Effector memory CD8-positive, alpha-beta T cell (primary cell): ENCODE measurements at regions not wholly inside any gene's neighbourhood (a gene's known extent, or its start where the extent isn't known, plus 50 kb on each side); places are given as distances from the start of the nearest gene placed in this dataset.

Experiments
- ATAC-seq: fragments of 150-1000 bp; cut with Tn5 transposase; replicated peaks from 2 replicates; pipeline ENCODE4 v1.10.0; 2021; ENCODE audit warnings: mild to moderate bottlenecking, moderate library complexity
- DNase-seq, 3 experiments: peaks; one replicate each; pipeline ENCODE4 v3.0.0; 2021
- H3K27ac Mint-ChIP-seq, 2 donors: one replicate each; pipeline ENCODE4 v1.8.0; 2022; ENCODE audit warnings: mild to moderate bottlenecking in 2 of 2, mixed read lengths in 2 of 2, moderate library complexity in 2 of 2
- H3K27me3 Mint-ChIP-seq, 2 donors: one replicate each; pipeline ENCODE4 v1.8.0; 2022; ENCODE audit warnings: mixed read lengths in 2 of 2
- H3K36me3 Mint-ChIP-seq: one replicate; pipeline ENCODE4 v1.8.0; 2022; ENCODE audit warnings: mild to moderate bottlenecking, moderate library complexity, mixed read lengths; ENCODE audit not compliant: insufficient read depth
- H3K4me1 Mint-ChIP-seq, 2 donors: one replicate each; pipeline ENCODE4 v1.8.0; 2022; ENCODE audit warnings: low read depth in 2 of 2, mixed read lengths in 2 of 2
- H3K4me3 Mint-ChIP-seq, 2 donors: one replicate each; pipeline ENCODE4 v1.8.0; 2022; ENCODE audit warnings: mild to moderate bottlenecking in 2 of 2, mixed read lengths in 2 of 2, moderate library complexity in 2 of 2
- H3K9me3 Mint-ChIP-seq, 2 donors: one replicate each; pipeline ENCODE4 v1.8.0; 2022; ENCODE audit warnings: mixed read lengths in 2 of 2

DNA sequence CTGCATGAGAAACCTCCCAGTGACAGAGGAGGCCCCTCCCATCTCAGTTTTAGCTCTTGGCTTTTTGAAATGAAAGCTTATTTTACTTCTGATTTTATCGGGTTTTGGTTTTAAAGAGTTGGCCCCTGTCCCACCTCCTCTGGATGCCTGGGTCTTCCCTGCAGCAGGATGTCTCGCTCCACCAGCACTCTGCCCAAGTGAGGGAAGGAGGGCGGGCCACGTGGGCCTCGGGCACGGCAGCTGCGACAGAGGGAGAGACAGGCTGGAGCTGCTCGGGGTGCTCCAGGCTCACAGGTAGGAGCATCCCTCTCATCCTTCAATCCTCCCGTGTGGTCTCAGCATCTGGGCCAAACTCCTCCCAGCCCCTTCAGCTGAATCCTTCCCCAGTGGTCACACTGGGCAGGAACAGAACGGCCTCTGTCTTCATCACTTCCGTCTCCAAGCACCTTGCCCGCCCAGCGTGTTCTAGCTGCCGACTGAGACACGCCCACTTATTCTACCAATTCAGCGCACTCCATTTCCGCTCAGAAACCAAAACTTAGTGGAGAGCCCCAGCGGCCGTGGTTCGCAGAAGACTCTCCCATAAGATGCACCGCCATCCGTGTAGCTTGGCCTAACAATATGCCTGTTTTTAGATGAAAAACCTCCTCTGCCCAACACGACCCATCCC, 222.9 kb downstream of the GLRX3 start:
- Mint-ChIP-seq H3K36me3 (peaks cover 6% of the 10 kb centered on the region), H3K4me3 (no peak overlapping the region), H3K27me3 (no peaks in the 10 kb centered on the region), H3K4me1 (no peaks in the 10 kb centered on the region), H3K9me3 (peaks cover 0 to 17% of the 10 kb centered on the region in 2 donors), H3K27ac (no peak overlapping the region)
- no peak for ATAC-seq
- DNase-seq, result no peak

DNA sequence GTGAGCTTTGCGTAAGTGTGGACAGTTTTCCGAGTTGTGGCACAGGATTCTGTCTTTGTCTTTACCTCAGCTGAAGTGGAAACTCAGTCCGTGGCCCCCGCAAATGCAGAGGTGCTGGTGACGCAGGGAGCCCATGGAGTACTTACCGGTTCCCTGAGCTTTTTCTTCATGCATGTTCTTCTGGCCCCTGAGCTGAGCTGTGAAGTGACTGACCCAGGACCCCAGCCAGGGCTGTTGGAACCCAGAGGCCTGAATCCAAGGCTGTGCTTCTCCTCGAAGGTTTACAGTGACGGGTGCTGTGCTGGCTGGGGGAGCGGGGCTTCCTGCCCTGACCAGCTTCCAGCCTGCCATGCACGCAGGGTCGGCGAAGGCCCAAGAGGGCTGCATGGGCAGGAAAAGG, 223.5 kb downstream of the GLRX3 start:
- Mint-ChIP-seq H3K27me3 (no peaks in the 10 kb centered on the region), H3K9me3 (peaks cover 0 to 17% of the 10 kb centered on the region in 2 donors), H3K36me3 (peaks cover 6% of the 10 kb centered on the region), H3K4me1 (no peaks in the 10 kb centered on the region), H3K4me3 (no peak overlapping the region), H3K27ac (no peak overlapping the region)
- DNase-seq (no peak), ATAC-seq (no peak)

DNA sequence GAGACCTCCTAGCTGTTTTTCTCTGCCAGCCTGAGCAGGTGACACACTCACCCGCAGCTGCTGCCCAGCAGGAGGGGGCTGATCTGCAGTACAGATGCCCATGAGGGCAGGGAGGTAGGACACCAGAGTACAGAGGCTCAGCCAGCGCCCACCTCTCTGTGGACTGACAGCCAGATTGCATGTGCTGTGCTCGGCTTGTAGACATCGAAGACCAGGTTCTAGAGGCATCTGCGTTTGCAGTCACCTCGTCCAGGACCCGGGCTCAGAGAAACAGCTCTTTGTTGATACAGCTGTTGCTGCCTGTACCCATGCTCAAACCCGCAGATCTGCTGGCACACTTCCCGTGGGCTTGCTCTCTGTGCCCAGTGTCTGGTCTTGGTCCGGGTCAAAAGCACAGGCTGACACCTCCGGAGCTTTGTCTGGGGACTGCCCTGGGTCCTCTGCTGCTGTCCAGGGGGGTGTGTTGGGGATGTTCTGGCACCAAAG, 224.7 kb downstream of the GLRX3 start:
- H3K4me1 Mint-ChIP-seq, result no peaks in the 10 kb centered on the region
- no peaks in the 10 kb centered on the region for H3K27me3 Mint-ChIP-seq
- ATAC-seq, result no peak
- H3K36me3 Mint-ChIP-seq, result peaks cover 6% of the 10 kb centered on the region
- H3K4me3 Mint-ChIP-seq, result no peak overlapping the region
- H3K27ac Mint-ChIP-seq, result no peak overlapping the region
- no peak for DNase-seq
- H3K9me3 Mint-ChIP-seq, result peaks cover 2 to 17% of the 10 kb centered on the region in 2 donors

DNA sequence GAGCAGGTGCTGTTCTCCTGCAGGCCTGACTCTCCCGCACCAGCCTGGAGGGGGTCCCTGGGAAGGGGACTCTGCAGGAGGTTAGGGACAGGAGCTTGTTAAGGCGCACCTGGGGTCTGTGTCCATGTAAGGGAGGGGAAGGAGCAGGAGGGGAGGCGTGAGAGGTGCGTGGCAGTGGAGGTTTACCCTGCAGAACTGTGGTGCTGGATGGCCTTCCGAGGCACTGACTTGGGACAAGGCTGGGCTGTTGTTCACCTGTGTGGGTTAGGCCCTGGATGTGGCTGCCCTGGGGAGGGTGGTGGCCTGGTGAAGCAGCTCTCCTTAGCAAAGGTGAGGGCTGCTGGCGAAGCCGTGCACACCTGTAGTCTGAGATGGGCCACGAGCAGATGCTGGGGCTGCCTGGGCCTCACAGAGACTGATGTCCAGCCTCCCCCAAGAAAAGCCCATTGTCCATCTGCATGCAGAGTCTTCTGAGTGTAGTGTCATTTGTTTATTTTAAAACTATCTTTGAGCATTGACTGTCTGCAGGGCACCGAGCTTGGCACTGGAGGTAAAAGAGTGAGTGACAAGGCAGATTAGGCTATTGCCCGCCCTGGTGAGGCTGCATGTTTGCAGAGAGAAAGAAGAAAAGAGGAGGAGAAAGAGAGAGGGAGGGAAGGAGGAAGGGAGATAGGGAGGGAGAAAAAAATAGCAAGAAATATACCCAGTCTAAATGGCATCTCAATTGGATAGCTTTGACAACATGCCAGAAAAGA, 225.3 kb downstream of the GLRX3 start:
- no peaks in the 10 kb centered on the region for H3K4me1 Mint-ChIP-seq
- no peaks in the 10 kb centered on the region for H3K27me3 Mint-ChIP-seq
- ATAC-seq (no peak), DNase-seq (no peak)
- H3K27ac Mint-ChIP-seq, result no peak overlapping the region
- H3K9me3 Mint-ChIP-seq, result peaks cover 3 to 17% of the 10 kb centered on the region in 2 donors
- H3K4me3 Mint-ChIP-seq, result no peak overlapping the region
- H3K36me3 Mint-ChIP-seq, result peaks cover 6% of the 10 kb centered on the region

DNA sequence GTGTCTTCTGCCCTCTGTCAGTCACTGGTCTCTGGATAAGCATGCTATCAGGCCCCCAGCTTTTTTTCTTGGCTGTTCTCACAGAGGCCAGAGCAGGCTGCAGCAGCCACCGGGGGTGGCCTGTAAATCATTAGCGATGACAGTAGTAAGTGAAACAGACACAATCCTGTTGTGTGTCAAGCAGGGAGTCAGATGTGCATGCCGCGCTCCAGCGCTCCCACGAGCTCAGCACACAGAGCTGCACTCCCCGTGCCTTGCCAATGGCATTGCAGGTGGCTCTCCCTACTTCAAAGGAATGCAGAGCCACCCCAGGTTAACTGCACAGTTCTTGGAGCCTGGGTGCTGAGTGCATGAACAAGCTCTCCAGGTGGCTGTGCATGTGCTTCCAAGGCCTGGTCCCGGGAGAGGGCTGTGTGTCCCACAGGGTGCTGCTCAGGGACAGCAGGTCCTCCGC, 226.1 kb downstream of the GLRX3 start:
- no peaks in the 10 kb centered on the region for H3K4me1 Mint-ChIP-seq

DNA sequence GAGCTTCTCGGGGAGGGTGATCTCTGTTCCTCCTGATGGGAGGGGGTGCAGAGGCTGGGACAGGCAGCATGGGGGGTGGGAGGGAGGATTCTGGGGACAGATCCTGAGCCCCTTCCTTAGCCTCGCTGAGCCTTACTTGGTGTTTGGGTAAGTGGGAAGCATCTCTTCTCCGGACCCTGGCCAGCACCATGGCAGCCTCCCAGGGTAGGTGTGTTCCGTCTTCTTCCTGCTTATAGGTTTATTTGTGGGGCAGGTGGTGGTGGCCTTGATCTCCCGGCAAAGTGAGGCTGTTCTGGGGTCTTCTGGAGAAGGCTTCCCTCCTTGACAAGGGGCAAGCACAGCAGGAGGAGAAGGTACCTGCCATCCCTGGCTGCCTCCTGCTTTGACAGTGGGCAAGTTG, 226.9 kb downstream of the GLRX3 start:
- no peak for DNase-seq
- Mint-ChIP-seq H3K4me1 (no peaks in the 10 kb centered on the region), H3K27me3 (no peaks in the 10 kb centered on the region), H3K4me3 (no peak overlapping the region), H3K27ac (no peak overlapping the region), H3K36me3 (peaks cover 6% of the 10 kb centered on the region), H3K9me3 (peaks cover 3 to 17% of the 10 kb centered on the region in 2 donors)
- no peak for ATAC-seq

More for the DNA sequence above, 226.1 kb downstream of the GLRX3 start:
- DNase-seq, result no peak
- Mint-ChIP-seq H3K4me3 (no peak overlapping the region), H3K27ac (no peak overlapping the region), H3K36me3 (peaks cover 6% of the 10 kb centered on the region), H3K27me3 (no peaks in the 10 kb centered on the region), H3K9me3 (peaks cover 3 to 17% of the 10 kb centered on the region in 2 donors)
- ATAC-seq, result no peak

DNA sequence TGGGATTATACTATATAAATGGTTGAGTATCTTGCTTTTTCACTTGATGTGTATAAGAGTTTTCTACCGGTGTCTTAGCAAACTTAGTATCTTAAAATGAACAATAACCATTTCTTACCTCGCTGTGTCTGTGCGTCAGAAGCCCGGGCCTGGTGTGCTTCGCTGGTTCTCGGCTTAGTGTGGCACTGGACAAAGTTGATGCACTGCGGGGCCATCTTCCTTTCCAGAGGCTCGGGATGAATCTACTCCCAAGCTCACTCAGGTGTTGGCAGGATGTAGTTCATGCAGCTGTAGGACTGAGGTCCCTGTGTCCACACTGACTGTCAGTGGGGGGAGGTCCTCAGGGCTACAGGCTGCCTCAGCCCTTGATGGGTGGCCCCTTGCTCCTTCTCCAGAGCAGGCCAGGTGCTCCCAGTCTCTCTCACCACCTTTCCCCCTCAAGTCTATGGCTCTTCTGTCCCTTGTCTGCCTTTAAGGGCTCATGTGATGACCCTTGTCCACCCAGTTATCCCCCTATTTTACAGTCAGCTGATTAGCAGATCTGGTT, 227.8 kb downstream of the GLRX3 start:
- peaks cover 0 to 5% of the 10 kb centered on the region in 2 donors for H3K27me3 Mint-ChIP-seq
- ATAC-seq, result no peak
- no peaks in the 10 kb centered on the region for H3K4me1 Mint-ChIP-seq
- DNase-seq, result no peak
- H3K27ac Mint-ChIP-seq, result no peak overlapping the region
- H3K4me3 Mint-ChIP-seq, result no peak overlapping the region
- peaks cover 3 to 16% of the 10 kb centered on the region in 2 donors for H3K9me3 Mint-ChIP-seq
- H3K36me3 Mint-ChIP-seq, result peaks cover 6% of the 10 kb centered on the region

DNA sequence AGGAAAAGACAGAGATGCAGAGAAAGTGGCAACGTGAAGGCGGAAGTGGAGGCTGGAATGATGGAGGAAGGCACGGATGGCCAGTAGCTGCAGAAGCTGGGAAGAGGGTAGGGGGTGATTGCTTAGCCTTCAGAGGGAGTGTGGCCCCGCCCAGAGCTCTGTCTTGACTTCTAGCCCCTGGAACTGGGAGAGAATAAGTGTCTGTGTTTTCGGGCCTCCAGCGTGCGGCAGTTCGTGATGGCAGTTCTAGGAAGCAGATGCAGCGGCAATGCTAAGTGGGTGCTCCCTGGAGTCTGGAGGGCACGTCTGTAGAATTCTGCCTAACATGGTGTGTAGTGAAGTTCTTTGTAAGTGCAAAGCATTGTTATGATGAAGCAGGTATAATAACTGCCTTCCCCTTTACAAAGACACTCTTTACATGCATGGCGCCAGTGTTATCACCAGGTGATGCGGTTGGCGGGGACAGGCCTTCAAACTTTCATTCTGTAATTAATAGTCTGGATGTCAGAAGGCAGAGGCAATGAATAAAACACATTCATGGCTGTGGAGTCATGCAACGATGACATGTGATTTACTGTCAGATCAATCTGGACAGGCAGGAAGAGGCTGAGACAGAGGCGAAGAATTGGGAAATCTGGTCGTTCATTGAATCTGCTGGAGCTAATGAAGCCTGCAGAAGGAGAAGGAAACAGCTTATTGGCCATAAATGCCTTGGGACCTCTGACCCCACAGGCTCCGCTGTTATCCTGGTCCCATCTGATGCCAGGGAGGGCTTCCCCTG, 228.6 kb downstream of the GLRX3 start:
- Mint-ChIP-seq H3K9me3 (peaks cover 3 to 9% of the 10 kb centered on the region in 2 donors), H3K4me1 (no peaks in the 10 kb centered on the region), H3K36me3 (peaks cover 6% of the 10 kb centered on the region), H3K27ac (no peak overlapping the region), H3K27me3 (peaks cover 0 to 10% of the 10 kb centered on the region in 2 donors), H3K4me3 (no peak overlapping the region)
- ATAC-seq, result no peak
- DNase-seq, result no peak

DNA sequence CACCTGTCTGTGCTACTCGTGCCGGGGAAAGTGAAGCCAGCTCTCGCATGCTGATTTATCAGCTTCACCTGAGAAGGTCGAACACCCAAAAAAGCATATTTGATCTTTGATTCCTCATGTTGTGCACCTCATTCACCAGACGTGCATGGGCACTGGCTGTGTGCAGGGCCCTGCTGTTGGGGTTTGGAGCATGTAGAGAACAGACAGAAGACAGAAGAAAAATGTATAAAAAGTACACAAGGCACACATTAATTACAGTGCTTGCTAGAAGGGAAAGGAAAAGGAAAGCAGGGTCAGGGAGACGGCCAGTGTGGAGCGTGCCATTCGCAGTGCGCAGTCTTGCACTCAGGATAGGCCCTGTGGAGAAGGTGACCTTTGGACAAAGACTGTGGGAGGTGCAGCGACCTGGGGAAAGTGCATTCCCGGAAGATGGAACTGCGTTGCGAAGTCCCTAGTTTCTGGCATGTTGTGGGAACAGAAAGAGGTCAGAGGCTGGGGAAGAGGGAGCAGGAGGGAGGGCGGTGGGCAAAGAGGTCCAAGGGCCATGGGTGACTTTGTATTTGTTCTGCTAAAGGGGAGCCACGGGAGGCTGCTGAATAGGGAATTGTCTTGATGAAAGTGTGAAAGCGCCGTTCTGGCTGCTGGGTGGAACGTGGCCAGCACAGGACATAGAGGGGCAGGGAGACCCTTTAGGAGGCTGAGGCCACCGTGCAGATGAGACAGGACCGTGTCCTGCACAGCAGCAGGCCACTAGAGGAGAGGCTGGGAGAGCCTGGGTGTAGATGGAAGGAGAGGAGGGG, 232.8 kb downstream of the GLRX3 start:
- H3K4me3 Mint-ChIP-seq, result no peak overlapping the region
- ATAC-seq (no peak), DNase-seq (no peak)
- peaks cover 0 to 10% of the 10 kb centered on the region in 2 donors for H3K27me3 Mint-ChIP-seq
- H3K9me3 Mint-ChIP-seq, result peaks cover 0 to 3% of the 10 kb centered on the region in 2 donors
- no peaks in the 10 kb centered on the region for H3K4me1 Mint-ChIP-seq
- H3K27ac Mint-ChIP-seq, result no peak overlapping the region
- H3K36me3 Mint-ChIP-seq, result no peaks in the 10 kb centered on the region

DNA sequence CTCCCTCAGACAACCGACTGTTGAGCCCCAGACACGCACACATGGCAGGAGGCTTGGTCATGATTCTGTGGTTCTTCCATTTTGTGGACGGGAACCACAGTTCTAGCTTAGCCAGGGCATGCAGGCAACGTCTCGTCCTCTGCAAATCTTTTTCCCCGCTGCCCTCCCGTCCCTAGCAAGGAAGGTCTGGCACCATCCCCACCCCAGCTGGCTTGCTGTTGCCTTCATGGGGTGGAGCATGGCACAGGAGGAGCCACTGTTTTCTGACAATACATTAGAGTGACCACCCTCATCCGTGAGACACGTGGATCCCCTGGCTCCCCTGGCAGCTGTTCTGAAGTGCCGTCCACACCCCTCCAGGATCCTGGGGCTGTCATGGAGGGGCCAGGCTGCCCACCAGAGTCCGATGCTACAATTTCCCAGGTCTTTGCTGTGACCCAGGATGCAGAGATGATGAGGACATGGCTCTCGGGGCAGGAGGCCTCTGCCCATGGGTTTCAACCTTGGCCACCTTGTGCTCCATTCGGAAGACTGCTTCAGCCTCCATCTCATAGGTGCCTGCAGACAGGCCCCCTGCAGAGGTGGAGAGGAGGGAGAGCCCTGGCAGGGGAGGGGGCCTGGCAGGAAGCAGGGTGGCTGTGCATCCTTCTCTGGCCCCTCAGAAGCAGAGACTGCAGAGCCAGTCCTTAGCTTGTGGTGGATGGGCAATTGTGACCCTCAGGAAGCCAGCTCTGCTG, 233.6 kb downstream of the GLRX3 start:
- Mint-ChIP-seq H3K9me3 (peaks cover 0 to 3% of the 10 kb centered on the region in 2 donors), H3K27ac (no peak overlapping the region), H3K27me3 (peaks cover 0 to 10% of the 10 kb centered on the region in 2 donors), H3K36me3 (no peaks in the 10 kb centered on the region), H3K4me1 (no peaks in the 10 kb centered on the region), H3K4me3 (no peak overlapping the region)
- ATAC-seq (no peak), DNase-seq (no peak)

DNA sequence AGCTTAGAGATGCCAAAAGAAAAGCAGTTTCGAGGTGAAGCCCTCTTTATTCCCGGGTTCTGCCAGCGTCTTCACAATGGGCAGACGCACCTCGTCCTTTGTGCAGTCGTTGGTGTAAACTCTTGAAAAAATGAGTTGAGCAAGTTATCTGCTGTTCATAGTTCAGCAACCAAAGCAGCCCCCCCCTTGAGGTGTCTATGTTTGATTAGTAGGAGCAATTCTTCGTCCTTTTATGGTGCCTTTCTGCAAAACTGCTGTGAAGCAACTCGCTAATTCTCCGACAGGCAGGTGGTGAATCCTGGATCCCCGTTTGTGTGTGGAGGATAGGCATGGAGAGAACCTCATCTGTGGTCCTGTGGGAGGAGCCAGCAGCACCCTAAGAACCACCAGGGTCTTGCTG, 234.5 kb downstream of the GLRX3 start:
- Mint-ChIP-seq H3K36me3 (no peaks in the 10 kb centered on the region), H3K4me3 (no peak overlapping the region), H3K4me1 (no peaks in the 10 kb centered on the region), H3K9me3 (peaks cover 0 to 3% of the 10 kb centered on the region in 2 donors), H3K27ac (no peak overlapping the region), H3K27me3 (peaks cover 0 to 10% of the 10 kb centered on the region in 2 donors)
- no peak for DNase-seq
- ATAC-seq, result no peak

DNA sequence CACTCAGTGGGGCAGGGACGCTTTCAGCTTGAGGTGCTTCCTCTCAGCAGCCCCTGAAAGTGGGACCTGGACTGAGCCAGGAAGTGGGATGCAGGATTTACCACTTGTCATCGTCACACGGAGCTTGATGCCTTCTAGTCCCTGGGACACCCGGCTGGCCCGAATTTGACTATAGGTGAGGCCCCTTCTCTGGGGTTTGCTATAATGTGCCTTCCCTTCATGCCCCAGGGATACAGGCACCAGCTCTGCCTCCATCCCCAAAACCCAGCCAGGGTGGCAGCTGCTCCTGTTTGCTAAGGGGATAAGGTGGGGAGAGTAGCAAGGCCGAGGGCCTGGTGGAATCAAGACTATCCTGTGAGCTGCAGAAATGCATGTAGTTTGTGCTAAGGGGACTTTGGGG, 235.0 kb downstream of the GLRX3 start:
- DNase-seq, result no peak
- ATAC-seq, result no peak
- H3K27ac Mint-ChIP-seq, result no peak overlapping the region
- peaks cover 0 to 10% of the 10 kb centered on the region in 2 donors for H3K27me3 Mint-ChIP-seq
- H3K36me3 Mint-ChIP-seq, result no peaks in the 10 kb centered on the region
- no peak overlapping the region for H3K4me3 Mint-ChIP-seq
- no peaks in the 10 kb centered on the region for H3K4me1 Mint-ChIP-seq
- H3K9me3 Mint-ChIP-seq, result no peaks in the 10 kb centered on the region
